Cardiac muscle cell (in vitro differentiated cells and primary cell): ENCODE measurements at regions not wholly inside any gene's neighbourhood (a gene's known extent, or its start where the extent isn't known, plus 50 kb on each side); places are given as distances from the start of the nearest gene placed in this dataset.

ENCODE experiments used
- DNase-seq, 2 donors: peaks; one replicate each; pipeline versions ENCODE4 v3.0.0 to v3.0.0-alpha.2; 2010 to 2017; ENCODE audit warnings: low read depth in 1 of 2, low spot score in 1 of 2
- H3K27ac ChIP-seq: fragments of 200-600 bp; sonication (generic); 2 replicates; pipeline ENCODE4 v1.5.1; 2016
- H3K27me3 ChIP-seq: fragments of 200-600 bp; sonication (generic); 2 replicates; pipeline ENCODE4 v1.6.0; 2016; ENCODE audit warnings: control low read depth
- H3K36me3 ChIP-seq: fragments of 200-600 bp; sonication (generic); 2 replicates; pipeline ENCODE4 v1.5.1; 2016; ENCODE audit warnings: control low read depth
- H3K4me1 ChIP-seq: fragments of 200-600 bp; sonication (generic); 2 replicates; pipeline ENCODE4 v1.8.1; 2017; ENCODE audit warnings: low read depth, mild to moderate bottlenecking, mixed run types
- H3K4me3 ChIP-seq: fragments of 200-600 bp; sonication (generic); 2 replicates; pipeline ENCODE4 v1.5.1; 2016; ENCODE audit warnings: mild to moderate bottlenecking
- H3K9me3 ChIP-seq: fragments of 200-600 bp; sonication (generic); 2 replicates; pipeline ENCODE4 v1.5.1; 2017; ENCODE audit warnings: low read depth, mild to moderate bottlenecking, control low read depth
- TF ChIP-seq, protein P1 (sequence below): IDR thresholded peaks from 2 replicates; pipeline ENCODE4 v1.5.1; 2012; ENCODE audit warnings: low read depth, mild to moderate bottlenecking, low read length

DNA sequence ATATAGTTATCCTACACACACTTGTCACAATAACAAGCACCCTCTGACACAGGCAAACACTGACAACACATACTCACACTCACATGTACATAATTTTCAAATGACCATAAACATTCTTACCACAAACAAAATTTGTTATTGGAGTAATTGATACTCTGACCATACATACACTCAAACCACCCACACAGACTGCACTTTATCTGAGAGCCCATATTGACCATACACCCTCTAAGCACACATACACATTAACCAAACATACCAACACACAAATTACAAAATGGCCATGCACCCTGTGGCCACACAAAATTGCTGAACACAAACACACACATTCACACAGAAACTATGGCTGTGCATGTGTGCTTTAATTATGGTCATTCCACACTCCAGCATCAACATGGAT, 79.1 kb upstream of the FAM120A start:
- no peaks in the 10 kb centered on the region for H3K36me3 ChIP-seq
- no peaks in the 10 kb centered on the region for H3K27me3 ChIP-seq
- no peaks in the 10 kb centered on the region for H3K9me3 ChIP-seq
- no peaks in the 10 kb centered on the region for H3K4me1 ChIP-seq
- H3K27ac ChIP-seq: no peak overlapping the region
- DNase-seq: no peak
- H3K4me3 ChIP-seq: no peak overlapping the region
- TF ChIP-seq, protein P1, sequence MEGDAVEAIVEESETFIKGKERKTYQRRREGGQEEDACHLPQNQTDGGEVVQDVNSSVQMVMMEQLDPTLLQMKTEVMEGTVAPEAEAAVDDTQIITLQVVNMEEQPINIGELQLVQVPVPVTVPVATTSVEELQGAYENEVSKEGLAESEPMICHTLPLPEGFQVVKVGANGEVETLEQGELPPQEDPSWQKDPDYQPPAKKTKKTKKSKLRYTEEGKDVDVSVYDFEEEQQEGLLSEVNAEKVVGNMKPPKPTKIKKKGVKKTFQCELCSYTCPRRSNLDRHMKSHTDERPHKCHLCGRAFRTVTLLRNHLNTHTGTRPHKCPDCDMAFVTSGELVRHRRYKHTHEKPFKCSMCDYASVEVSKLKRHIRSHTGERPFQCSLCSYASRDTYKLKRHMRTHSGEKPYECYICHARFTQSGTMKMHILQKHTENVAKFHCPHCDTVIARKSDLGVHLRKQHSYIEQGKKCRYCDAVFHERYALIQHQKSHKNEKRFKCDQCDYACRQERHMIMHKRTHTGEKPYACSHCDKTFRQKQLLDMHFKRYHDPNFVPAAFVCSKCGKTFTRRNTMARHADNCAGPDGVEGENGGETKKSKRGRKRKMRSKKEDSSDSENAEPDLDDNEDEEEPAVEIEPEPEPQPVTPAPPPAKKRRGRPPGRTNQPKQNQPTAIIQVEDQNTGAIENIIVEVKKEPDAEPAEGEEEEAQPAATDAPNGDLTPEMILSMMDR: no peak

DNA sequence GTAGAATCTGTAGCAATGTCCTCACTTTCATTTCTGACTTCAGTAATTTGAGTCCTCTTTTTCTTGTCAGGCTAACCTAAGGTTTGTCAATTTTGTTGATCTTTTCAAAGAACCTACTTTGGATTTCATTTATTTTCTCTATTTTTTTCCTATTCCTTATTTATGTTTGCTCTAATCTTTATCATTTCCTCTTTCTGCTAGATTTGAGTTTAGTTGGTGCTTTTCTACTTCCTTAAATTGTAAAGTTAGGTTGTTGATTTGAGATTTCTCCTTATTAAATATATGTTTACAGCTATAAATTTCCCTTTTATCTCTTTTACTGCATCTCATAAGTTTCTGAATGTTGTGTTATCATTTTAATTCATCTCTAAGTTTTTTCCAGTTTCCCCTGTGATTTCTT, 75.1 kb upstream of the FAM120A start:
- H3K27me3 ChIP-seq: no peaks in the 10 kb centered on the region
- no peak for DNase-seq
- no peak overlapping the region for H3K27ac ChIP-seq
- H3K4me3 ChIP-seq: no peak overlapping the region
- H3K4me1 ChIP-seq: no peaks in the 10 kb centered on the region
- H3K36me3 ChIP-seq: no peaks in the 10 kb centered on the region
- TF ChIP-seq, protein P1: no peak
- no peaks in the 10 kb centered on the region for H3K9me3 ChIP-seq

DNA sequence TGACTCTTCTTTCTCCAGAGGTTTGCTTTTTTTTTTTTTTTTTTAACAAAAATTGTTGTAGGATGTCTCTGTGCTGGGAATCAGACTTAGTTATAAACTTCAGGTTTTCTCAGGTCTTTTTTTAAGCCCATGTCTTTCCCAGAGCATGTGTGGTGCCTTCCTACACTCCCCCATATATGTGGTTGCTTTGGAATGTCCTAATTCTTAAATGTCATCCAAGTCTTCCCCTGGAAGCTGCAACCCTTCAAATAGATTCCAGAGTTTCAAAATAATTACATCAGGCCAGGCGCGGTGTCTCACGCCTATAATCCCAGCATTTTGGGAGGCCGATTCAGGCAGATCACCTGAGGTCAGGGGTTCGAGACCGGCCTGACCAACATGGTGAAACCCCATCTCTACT, 73.2 kb upstream of the FAM120A start:
- TF ChIP-seq, protein P1: no peak
- no peaks in the 10 kb centered on the region for H3K36me3 ChIP-seq
- H3K4me3 ChIP-seq: no peak overlapping the region
- no peak overlapping the region for H3K27ac ChIP-seq
- peak in 1 of 2 donors; percentile 67 for DNase-seq
- no peaks in the 10 kb centered on the region for H3K27me3 ChIP-seq
- no peaks in the 10 kb centered on the region for H3K4me1 ChIP-seq
- no peaks in the 10 kb centered on the region for H3K9me3 ChIP-seq

DNA sequence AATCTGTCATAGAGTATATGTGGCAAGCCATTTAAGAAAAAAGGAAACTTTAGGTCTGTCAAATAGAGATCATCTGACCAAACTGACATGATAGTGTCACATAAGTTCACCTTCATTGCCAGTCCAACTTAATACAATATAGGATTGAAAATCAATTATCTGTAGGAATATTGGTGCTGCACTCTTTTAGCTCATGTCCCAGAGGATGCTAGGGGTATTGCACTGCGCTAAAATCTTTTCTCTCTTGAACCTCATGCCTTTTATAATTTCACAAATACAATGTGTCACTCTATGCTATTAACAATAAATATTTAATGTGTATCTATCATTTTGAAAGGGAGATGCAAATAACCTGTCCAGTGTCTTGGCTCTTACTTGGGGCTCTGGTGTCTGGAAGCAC, 72.4 kb upstream of the FAM120A start:
- Histone ChIP-seq H3K27me3 (no peaks in the 10 kb centered on the region), H3K9me3 (no peaks in the 10 kb centered on the region), H3K36me3 (no peaks in the 10 kb centered on the region), H3K4me3 (no peak overlapping the region), H3K27ac (no peak overlapping the region), H3K4me1 (no peaks in the 10 kb centered on the region)
- TF ChIP-seq, protein P1: peak; percentile 13
- DNase-seq: no peak

DNA sequence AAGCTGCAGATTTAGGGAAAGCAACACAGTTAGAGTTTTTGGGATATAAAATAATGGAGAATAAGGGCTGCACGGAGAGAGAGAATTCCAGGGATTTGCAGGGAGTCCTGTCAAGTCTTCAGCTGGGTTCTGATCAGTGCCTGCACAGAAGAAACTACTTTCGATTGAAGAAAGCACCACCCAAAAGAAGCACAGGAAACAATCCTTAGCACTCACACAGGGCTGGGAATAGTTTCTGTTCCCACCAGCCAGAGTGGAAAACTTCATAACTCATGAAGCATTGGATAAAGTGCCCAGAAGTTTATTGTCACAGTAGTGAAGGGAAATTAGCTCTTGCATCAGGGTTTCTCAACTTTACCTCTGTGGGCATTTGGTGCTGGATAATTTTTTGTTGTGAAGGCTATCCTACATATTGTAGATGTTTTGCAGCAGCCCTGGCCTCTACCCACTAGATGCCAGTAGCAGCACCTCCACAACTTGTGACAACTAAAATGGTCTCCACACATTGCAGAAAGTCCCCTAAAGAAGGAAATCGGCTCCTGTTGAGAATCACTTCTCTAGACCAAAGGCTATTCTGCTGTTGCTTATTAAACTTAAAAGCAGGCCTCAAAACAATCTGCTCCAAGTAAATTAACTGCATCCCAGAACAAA, 71.0 kb upstream of the FAM120A start:
- Histone ChIP-seq H3K4me1 (peaks cover 3% of the 10 kb centered on the region), H3K36me3 (no peaks in the 10 kb centered on the region), H3K9me3 (no peaks in the 10 kb centered on the region), H3K27me3 (no peaks in the 10 kb centered on the region), H3K4me3 (no peak overlapping the region), H3K27ac (peak overlapping the region; percentile 2)
- DNase-seq: peak; percentile 6 to 15
- TF ChIP-seq, protein P1: no peak
